ENCODE measurements at regions not wholly inside any gene's neighbourhood (a gene's known extent, or its start where the extent isn't known, plus 50 kb on each side); places are given as distances from the start of the nearest gene placed in this dataset.

DNA sequence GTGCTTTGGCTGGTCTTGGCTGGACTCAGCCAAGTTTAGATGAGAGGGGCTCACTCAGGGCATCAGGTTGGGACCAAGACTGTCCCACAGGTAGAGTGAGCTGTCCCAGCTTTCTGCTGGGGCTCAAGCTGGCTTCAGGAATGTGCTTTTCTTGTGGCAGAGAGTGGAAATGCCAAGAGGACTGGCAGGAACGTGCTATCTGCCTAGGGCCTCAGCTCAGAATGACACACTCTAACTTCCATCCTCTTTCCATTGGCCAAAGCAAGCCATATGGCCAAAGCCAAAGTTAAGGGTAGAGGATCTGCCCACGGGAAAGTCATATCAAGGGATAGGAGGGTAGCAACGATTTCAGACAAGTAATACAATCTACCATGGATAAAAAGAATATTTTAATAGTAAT lies 178.8 kb downstream of the ABHD5 start:
- Mint-ChIP-seq H3K4me1 (no peaks in the 10 kb centered on the region), H3K27me3 (peaks cover 49% of the 10 kb centered on the region)

GRCh38 chr3:43870120-43870519 lies 179.4 kb downstream of the ABHD5 start:
- Mint-ChIP-seq H3K4me1 (no peaks in the 10 kb centered on the region), H3K27ac (no peak overlapping the region), H3K27me3 (peaks cover 43% of the 10 kb centered on the region), H3K9me3 (no peaks in the 10 kb centered on the region), H3K36me3 (no peaks in the 10 kb centered on the region), H3K4me3 (no peak overlapping the region)
- no peak for ATAC-seq

More for the DNA sequence above, 178.8 kb downstream of the ABHD5 start:
- ATAC-seq: no peak
- Mint-ChIP-seq H3K9me3 (no peaks in the 10 kb centered on the region), H3K36me3 (no peaks in the 10 kb centered on the region), H3K4me3 (no peak overlapping the region), H3K27ac (no peak overlapping the region)

GRCh38 chr3:43870844-43871626 lies 180.3 kb downstream of the ABHD5 start:
- Mint-ChIP-seq H3K4me1 (no peaks in the 10 kb centered on the region), H3K36me3 (no peaks in the 10 kb centered on the region), H3K9me3 (no peaks in the 10 kb centered on the region), H3K27ac (no peak overlapping the region), H3K4me3 (no peak overlapping the region), H3K27me3 (peaks cover 39% of the 10 kb centered on the region)
- ATAC-seq: no peak

DNA sequence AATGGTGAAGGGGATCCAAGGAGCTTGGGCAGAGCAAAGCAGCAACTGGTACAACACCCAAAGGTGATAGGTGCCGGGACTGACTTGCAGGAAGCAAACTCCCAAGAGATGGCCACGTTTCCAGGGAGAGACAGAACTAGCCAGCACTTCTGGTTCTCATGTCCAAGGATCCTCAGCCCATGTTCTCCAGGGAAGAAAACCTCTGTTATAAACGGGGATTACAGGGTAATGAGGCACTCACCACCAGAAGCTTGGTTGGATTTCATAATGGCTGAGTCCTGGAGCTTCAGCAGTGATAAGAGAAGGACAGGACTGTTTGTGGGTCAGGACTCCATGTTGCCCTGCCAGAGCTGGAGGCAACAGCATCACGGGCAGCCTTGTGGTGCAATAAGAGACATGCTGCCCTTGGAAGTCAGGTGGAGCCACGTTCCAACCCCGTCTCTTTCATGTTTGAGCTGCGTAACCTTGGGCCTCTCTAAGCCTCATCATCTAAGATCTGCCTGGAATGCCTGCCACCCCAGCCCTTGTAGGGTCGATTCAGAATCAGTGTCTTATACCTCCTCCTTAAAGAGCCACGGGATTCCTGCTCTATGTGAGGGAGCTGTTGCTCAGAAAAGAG lies 181.0 kb downstream of the ABHD5 start:
- peaks cover 40% of the 10 kb centered on the region for H3K27me3 Mint-ChIP-seq
- H3K36me3 Mint-ChIP-seq: no peaks in the 10 kb centered on the region
- no peak overlapping the region for H3K27ac Mint-ChIP-seq
- no peak overlapping the region for H3K4me3 Mint-ChIP-seq
- ATAC-seq: no peak
- H3K9me3 Mint-ChIP-seq: no peaks in the 10 kb centered on the region
- no peaks in the 10 kb centered on the region for H3K4me1 Mint-ChIP-seq

DNA sequence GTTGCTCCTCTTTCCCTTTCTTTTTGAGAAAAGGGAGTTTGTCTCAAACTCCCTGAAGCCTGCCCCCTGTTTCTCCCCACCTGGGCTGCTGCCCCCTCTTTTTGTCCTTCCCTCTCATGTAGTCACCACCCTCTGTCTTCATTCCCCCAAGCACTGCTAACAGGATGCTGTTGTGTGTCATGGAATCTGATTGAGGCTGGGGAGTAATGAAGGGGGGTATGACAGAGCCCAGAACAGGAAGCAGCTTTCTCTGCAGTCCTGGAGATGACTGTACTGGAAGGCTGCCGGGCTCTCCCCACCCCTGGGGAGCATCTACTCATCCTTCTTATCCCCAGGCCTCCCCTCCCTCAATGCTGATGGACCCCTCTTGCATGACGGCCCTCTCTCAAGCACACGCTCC lies 181.6 kb downstream of the ABHD5 start:
- no peaks in the 10 kb centered on the region for H3K4me1 Mint-ChIP-seq
- no peaks in the 10 kb centered on the region for H3K36me3 Mint-ChIP-seq
- peak; percentile 28 for ATAC-seq
- H3K4me3 Mint-ChIP-seq: no peak overlapping the region
- no peak overlapping the region for H3K27ac Mint-ChIP-seq
- no peaks in the 10 kb centered on the region for H3K9me3 Mint-ChIP-seq
- H3K27me3 Mint-ChIP-seq: peaks cover 46% of the 10 kb centered on the region

DNA sequence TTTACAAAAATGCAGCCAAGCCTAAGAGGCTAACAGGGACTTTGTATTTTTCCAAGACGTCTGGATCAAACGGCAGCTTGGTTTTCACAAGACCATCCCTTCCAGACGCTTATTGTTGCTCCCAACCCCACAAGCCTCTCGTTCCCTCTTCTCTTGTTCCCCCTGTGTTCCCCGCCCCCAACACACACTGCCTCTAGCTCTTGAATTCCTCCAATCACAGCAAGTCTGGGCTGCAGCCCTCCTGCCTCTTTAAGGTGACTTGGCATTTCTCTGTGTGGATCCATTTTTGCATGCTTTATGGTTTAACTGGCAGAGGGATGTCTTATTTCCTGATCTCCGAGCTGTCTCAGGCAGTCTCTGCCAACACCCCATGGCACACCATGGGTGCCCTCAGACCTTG lies 182.2 kb downstream of the ABHD5 start:
- Mint-ChIP-seq H3K9me3 (no peaks in the 10 kb centered on the region), H3K4me1 (no peaks in the 10 kb centered on the region), H3K36me3 (no peaks in the 10 kb centered on the region), H3K4me3 (no peak overlapping the region), H3K27me3 (peaks cover 48% of the 10 kb centered on the region), H3K27ac (no peak overlapping the region)
- ATAC-seq: no peak

DNA sequence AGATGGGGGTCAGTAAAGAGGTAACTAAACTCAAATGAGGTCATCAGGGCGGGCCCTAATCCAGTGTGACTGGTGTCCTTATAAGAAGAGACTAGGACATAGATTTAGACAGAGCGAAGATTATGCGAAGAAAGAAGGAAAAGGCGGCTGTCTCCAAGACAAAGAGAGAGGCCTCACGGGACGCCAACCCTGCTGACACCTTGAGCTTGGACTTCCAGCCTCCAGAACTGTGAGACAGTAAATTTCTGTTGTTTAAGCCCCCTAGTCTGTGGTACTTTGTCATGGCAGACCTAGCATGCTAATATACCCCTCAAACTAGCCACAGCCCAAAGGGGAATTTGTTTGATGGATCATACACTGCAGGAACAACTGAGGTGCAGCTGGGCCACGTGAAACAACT lies 183.0 kb downstream of the ABHD5 start:
- Mint-ChIP-seq H3K4me1 (no peaks in the 10 kb centered on the region), H3K4me3 (no peak overlapping the region), H3K36me3 (no peaks in the 10 kb centered on the region), H3K27ac (no peak overlapping the region), H3K9me3 (no peaks in the 10 kb centered on the region), H3K27me3 (peaks cover 40% of the 10 kb centered on the region)
- ATAC-seq: no peak

- Mint-ChIP-seq H3K36me3 (no peaks in the 10 kb centered on the region), H3K4me1 (no peaks in the 10 kb centered on the region), H3K9me3 (no peaks in the 10 kb centered on the region), H3K27ac (no peak overlapping the region), H3K4me3 (no peak overlapping the region), H3K27me3 (peaks cover 35% of the 10 kb centered on the region)
- ATAC-seq: no peak
Measured at GRCh38 chr3:43874290-43874689, 183.6 kb downstream of the ABHD5 start.

GRCh38 chr3:43874731-43875130 lies 184.0 kb downstream of the ABHD5 start:
- no peak for ATAC-seq
- no peaks in the 10 kb centered on the region for H3K9me3 Mint-ChIP-seq
- no peaks in the 10 kb centered on the region for H3K36me3 Mint-ChIP-seq
- H3K27me3 Mint-ChIP-seq: peaks cover 30% of the 10 kb centered on the region
- H3K4me1 Mint-ChIP-seq: no peaks in the 10 kb centered on the region
- no peak overlapping the region for H3K4me3 Mint-ChIP-seq
- no peak overlapping the region for H3K27ac Mint-ChIP-seq

- H3K27me3 Mint-ChIP-seq: peaks cover 24% of the 10 kb centered on the region
- H3K36me3 Mint-ChIP-seq: no peaks in the 10 kb centered on the region
- no peak for ATAC-seq
- no peak overlapping the region for H3K27ac Mint-ChIP-seq
- no peak overlapping the region for H3K4me3 Mint-ChIP-seq
- no peaks in the 10 kb centered on the region for H3K4me1 Mint-ChIP-seq
- H3K9me3 Mint-ChIP-seq: no peaks in the 10 kb centered on the region
Measured at GRCh38 chr3:43876648-43877047, 185.9 kb downstream of the ABHD5 start.

- no peaks in the 10 kb centered on the region for H3K4me1 Mint-ChIP-seq
- peak; percentile 35 for ATAC-seq
- no peak overlapping the region for H3K4me3 Mint-ChIP-seq
- H3K27me3 Mint-ChIP-seq: peaks cover 9% of the 10 kb centered on the region
- no peaks in the 10 kb centered on the region for H3K9me3 Mint-ChIP-seq
- no peaks in the 10 kb centered on the region for H3K36me3 Mint-ChIP-seq
- H3K27ac Mint-ChIP-seq: no peak overlapping the region
Measured at GRCh38 chr3:43879166-43879565, 188.4 kb downstream of the ABHD5 start.

DNA sequence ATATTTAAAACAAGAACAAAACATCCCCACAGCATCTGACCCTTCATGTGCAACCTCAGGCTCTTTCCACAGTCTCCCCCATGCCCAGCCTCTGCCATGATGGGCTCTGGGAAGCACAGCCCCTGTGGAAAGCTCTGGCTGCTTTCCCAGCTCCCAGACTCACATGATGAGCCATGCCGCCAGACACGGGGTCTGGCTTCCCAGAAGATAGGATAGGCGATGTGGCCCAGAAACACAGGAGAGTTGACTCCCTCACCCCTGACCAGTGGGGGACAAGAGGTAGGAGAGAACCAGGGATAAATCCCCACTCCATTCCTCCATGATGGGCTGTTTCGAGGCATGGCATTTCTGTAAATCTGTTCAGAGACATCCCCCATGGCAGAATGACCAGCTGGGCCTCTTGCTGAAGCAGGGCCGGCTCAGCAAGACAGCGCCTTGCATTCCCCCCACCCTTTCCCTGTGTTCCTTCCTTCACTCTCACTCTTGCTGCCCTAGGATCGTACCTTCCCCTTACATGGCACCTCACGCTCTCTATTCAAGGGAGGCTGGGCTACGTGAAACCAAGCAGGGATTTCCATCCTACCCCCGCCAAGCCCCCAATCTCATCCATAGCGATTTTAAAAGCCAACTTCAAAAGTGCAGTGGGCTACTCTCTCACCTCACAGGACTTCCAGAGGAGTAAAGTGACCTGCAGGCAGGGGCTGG lies 192.4 kb downstream of the ABHD5 start:
- no peak overlapping the region for H3K4me3 Mint-ChIP-seq
- no peaks in the 10 kb centered on the region for H3K36me3 Mint-ChIP-seq
- H3K27ac Mint-ChIP-seq: no peak overlapping the region
- ATAC-seq: no peak
- H3K27me3 Mint-ChIP-seq: no peaks in the 10 kb centered on the region
- H3K4me1 Mint-ChIP-seq: no peaks in the 10 kb centered on the region
- no peaks in the 10 kb centered on the region for H3K9me3 Mint-ChIP-seq

GRCh38 chr3:43883729-43884396 lies 193.1 kb downstream of the ABHD5 start:
- no peak for ATAC-seq

DNA sequence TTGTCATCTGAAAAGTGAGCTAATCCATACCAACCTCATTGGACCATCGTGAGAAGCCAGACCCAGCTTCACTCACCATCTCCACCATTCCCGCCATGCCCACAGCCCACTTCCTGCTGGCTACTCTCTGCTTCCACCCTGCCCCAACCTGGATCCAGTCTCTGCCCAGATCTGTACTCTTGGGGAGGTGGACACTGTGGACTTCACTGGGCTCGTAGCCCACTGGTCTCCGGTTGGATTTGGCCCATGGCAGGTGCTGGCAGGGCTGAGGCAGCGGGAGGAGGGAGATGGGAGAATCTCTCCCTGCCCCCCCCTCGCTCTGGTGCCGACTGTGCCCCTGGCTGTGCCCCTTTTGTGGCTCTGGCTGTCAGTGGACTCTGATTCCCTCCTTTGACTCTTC lies 193.8 kb downstream of the ABHD5 start:
- Mint-ChIP-seq H3K27me3 (no peaks in the 10 kb centered on the region), H3K4me1 (no peaks in the 10 kb centered on the region), H3K4me3 (no peak overlapping the region), H3K27ac (no peak overlapping the region), H3K36me3 (no peaks in the 10 kb centered on the region), H3K9me3 (no peaks in the 10 kb centered on the region)
- ATAC-seq: no peak

More at GRCh38 chr3:43883729-43884396, 193.1 kb downstream of the ABHD5 start:
- H3K9me3 Mint-ChIP-seq: no peaks in the 10 kb centered on the region
- no peak overlapping the region for H3K27ac Mint-ChIP-seq
- H3K4me3 Mint-ChIP-seq: no peak overlapping the region
- H3K36me3 Mint-ChIP-seq: no peaks in the 10 kb centered on the region
- H3K27me3 Mint-ChIP-seq: no peaks in the 10 kb centered on the region
- H3K4me1 Mint-ChIP-seq: no peaks in the 10 kb centered on the region

GRCh38 chr3:43885908-43886618 lies 195.3 kb downstream of the ABHD5 start:
- no peak overlapping the region for H3K27ac Mint-ChIP-seq
- H3K9me3 Mint-ChIP-seq: no peaks in the 10 kb centered on the region
- no peak for ATAC-seq
- no peak overlapping the region for H3K4me3 Mint-ChIP-seq
- H3K36me3 Mint-ChIP-seq: no peaks in the 10 kb centered on the region
- H3K27me3 Mint-ChIP-seq: no peaks in the 10 kb centered on the region
- H3K4me1 Mint-ChIP-seq: no peaks in the 10 kb centered on the region
